ENCODE measurements at regions not wholly inside any gene's neighbourhood (a gene's known extent, or its start where the extent isn't known, plus 50 kb on each side); places are given as distances from the start of the nearest gene placed in this dataset.

GRCh38 chr12:83793616-83794015, 1106.9 kb downstream of the TMTC2 start (continued):
- TF ChIP-seq CTCF (IDR thresholded peaks at IDR 0.05; ENCODE audit: low read depth, low read length, missing input control): no peak
- no peak for TF ChIP-seq NR2F2 (IDR thresholded peaks at IDR 0.05)
- TF ChIP-seq RXRA (IDR thresholded peaks at IDR 0.05): peak in 1 of 2 donors; percentile 46
- TF ChIP-seq GABPA (IDR thresholded peaks at IDR 0.05 in 1 of 2, conservative IDR thresholded peaks at IDR 0.05 in 1 of 2): no peak

GRCh38 chr12:83784298-83784890, 1097.7 kb downstream of the TMTC2 start:
- Histone ChIP-seq H3K4me3 (ENCODE audit: low read depth in 1 of 3, low read length in 3 of 3) (no peak overlapping the region), H3K36me3 (ENCODE audit: control insufficient read depth in 4 of 4, insufficient read depth in 3 of 4, low read depth in 1 of 4, low read length in 3 of 4) (no peaks in the 10 kb centered on the region), H3K27ac (ENCODE audit: low read depth in 1 of 2, low read length in 2 of 2) (no peak overlapping the region), H3K27me3 (ENCODE audit: control insufficient read depth in 4 of 4, insufficient read depth in 4 of 4, low read length in 3 of 4) (no peaks in the 10 kb centered on the region), H3K9me3 (ENCODE audit: control insufficient read depth in 4 of 4, low read length in 3 of 4) (no peaks in the 10 kb centered on the region), H3K4me1 (ENCODE audit: control insufficient read depth in 4 of 4, insufficient read depth in 4 of 4, low read length in 3 of 4) (no peaks in the 10 kb centered on the region), H3K9ac (ENCODE audit: low read depth in 1 of 2, low read length in 2 of 2) (no peak overlapping the region)
- TF ChIP-seq REST (IDR thresholded peaks at IDR 0.05) (no peak), CTCF (IDR thresholded peaks at IDR 0.05; ENCODE audit: low read depth, low read length, missing input control) (no peak), FOXA1 (IDR thresholded peaks at IDR 0.05) (no peak), HNF4A (conservative IDR thresholded peaks at IDR 0.05) (no peak), RXRA (IDR thresholded peaks at IDR 0.05) (no peak), GABPA (IDR thresholded peaks at IDR 0.05 in 1 of 2, conservative IDR thresholded peaks at IDR 0.05 in 1 of 2) (no peak), JUND (IDR thresholded peaks at IDR 0.05) (no peak), FOXA2 (IDR thresholded peaks at IDR 0.05) (no peak), RAD21 (IDR thresholded peaks at IDR 0.05) (no peak)
- DNase-seq (ENCODE audit: low spot score): no peak
- WGBS: 82% methylated on average over 7 of the region's 7 CpGs

- H3K27ac ChIP-seq (ENCODE audit: low read depth in 1 of 2, low read length in 2 of 2): no peak overlapping the region
- 90% methylated on average over 2 of the region's 2 CpGs for WGBS
- no peaks in the 10 kb centered on the region for H3K27me3 ChIP-seq (ENCODE audit: control insufficient read depth in 4 of 4, insufficient read depth in 4 of 4, low read length in 3 of 4)
- DNase-seq (ENCODE audit: low spot score): no peak
- H3K4me1 ChIP-seq (ENCODE audit: control insufficient read depth in 4 of 4, insufficient read depth in 4 of 4, low read length in 3 of 4): no peaks in the 10 kb centered on the region
- H3K4me3 ChIP-seq (ENCODE audit: low read depth in 1 of 3, low read length in 3 of 3): no peak overlapping the region
- H3K9ac ChIP-seq (ENCODE audit: low read depth in 1 of 2, low read length in 2 of 2): no peak overlapping the region
- TF ChIP-seq JUND (IDR thresholded peaks at IDR 0.05): no peak
- no peak for TF ChIP-seq FOXA2 (IDR thresholded peaks at IDR 0.05)
- TF ChIP-seq ZBTB33 (IDR thresholded peaks at IDR 0.05): no peak
- no peak for TF ChIP-seq REST (IDR thresholded peaks at IDR 0.05)
- H3K36me3 ChIP-seq (ENCODE audit: control insufficient read depth in 4 of 4, insufficient read depth in 3 of 4, low read depth in 1 of 4, low read length in 3 of 4): no peaks in the 10 kb centered on the region
- no peaks in the 10 kb centered on the region for H3K9me3 ChIP-seq (ENCODE audit: control insufficient read depth in 4 of 4, low read length in 3 of 4)
Measured at GRCh38 chr12:83779526-83779925, 1092.8 kb downstream of the TMTC2 start.
